Esophagus squamous epithelium (tissue), 5 donors: ENCODE measurements at regions not wholly inside any gene's neighbourhood (a gene's known extent, or its start where the extent isn't known, plus 50 kb on each side); places are given as distances from the start of the nearest gene placed in this dataset.
A peak's percentile ranks its signal among the peaks of the same experiment; 100 is the strongest.

Experiments used
- DNase-seq: peaks from one replicate; lab custom pipeline; 2025; lab: John Stamatoyannopoulos, UW
- H3K27ac ChIP-seq, 4 donors: fragments of 200-600 bp; sonication (generic); one replicate each; pipeline ENCODE4 v1.5.1; 2016 to 2019; ENCODE audit warnings: mild to moderate bottlenecking in 1 of 4
- H3K27me3 ChIP-seq, 4 donors: fragments of 200-600 bp; sonication (generic); 1 replicate in 3 of 4; 2 replicates in 1 of 4; pipeline versions ENCODE4 v1.5.1 to v1.6.0; 2017 to 2021; ENCODE audit warnings: antibody characterized with exemption in 1 of 4
- H3K36me3 ChIP-seq, 3 donors: fragments of 200-600 bp; sonication (generic); one replicate each; pipeline ENCODE4 v1.5.1; 2016 to 2019
- H3K4me1 ChIP-seq, 3 donors: fragments of 200-600 bp; sonication (generic); one replicate each; pipeline ENCODE4 v1.5.1; 2017 to 2019
- H3K4me3 ChIP-seq, 4 donors: fragments of 200-600 bp; sonication (generic); 1 replicate in 3 of 4; 2 replicates in 1 of 4; pipeline ENCODE4 v1.5.1; 2016 to 2019; ENCODE audit warnings: mild to moderate bottlenecking in 2 of 4, moderate library complexity in 1 of 4
- H3K9me3 ChIP-seq, 3 donors: fragments of 200-600 bp; sonication (generic); one replicate each; pipeline ENCODE4 v1.5.1; 2016 to 2019
- CTCF ChIP-seq, 6 experiments: fragments of 450-650 bp in 4 of 6; fragments of 200-600 bp in 2 of 6; sonication (generic) in 2 of 6; IDR thresholded peaks; one replicate each; pipeline ENCODE4 v1.5.1; 2016 to 2019; ENCODE audit warnings: antibody characterized with exemption in 6 of 6, mild to moderate bottlenecking in 4 of 6, moderate library complexity in 4 of 6
- POLR2A ChIP-seq, 4 donors: fragments of 450-650 bp; IDR thresholded peaks; one replicate each; pipeline ENCODE4 v1.6.1; 2017; ENCODE audit warnings: antibody characterized with exemption in 4 of 4, mild to moderate bottlenecking in 4 of 4, moderate library complexity in 3 of 4
- WGBS, 2 donors: methylation state at CpG; one replicate each; pipeline ENCODE4 v1.1.5; 2018; 5-methylcytosine and 5-hydroxymethylcytosine counted together
- intact Hi-C: fragments of 100-400 bp; cut with DNase I; formaldehyde crosslinking; loops from one replicate; pipeline ENCODE4 v1.15.0; 2022
- donor health status: DM: yes; HTN: yes; CAD: no.

GRCh38 chr11:17157761-17158160 lies 50.0 kb downstream of the PIK3C2A start:
- no peak for DNase-seq
- Histone ChIP-seq H3K9me3 (no peaks in the 10 kb centered on the region), H3K27me3 (no peaks in the 10 kb centered on the region), H3K4me1 (peaks cover 0 to 41% (median 4%) of the 10 kb centered on the region in 3 donors), H3K4me3 (no peak overlapping the region), H3K27ac (peak overlapping the region in 3 of 4 donors; percentile 1 to 36 (median 10)), H3K36me3 (peaks cover 0 to 14% (median 0%) of the 10 kb centered on the region in 3 donors)
- WGBS, 2 donors = no CpG with 5 or more reads among the region's 4 CpGs
- intact Hi-C loops = no loop called here
- no peak for TF ChIP-seq POLR2A (IDR thresholded peaks at IDR 0.05)
- TF ChIP-seq CTCF (IDR thresholded peaks at IDR 0.05) = no peak

GRCh38 chr11:17156283-17156682 lies 51.5 kb downstream of the PIK3C2A start:
- TF ChIP-seq POLR2A (IDR thresholded peaks at IDR 0.05) = no peak
- H3K4me3 ChIP-seq = no peak overlapping the region
- intact Hi-C loops = no loop called here
- no peaks in the 10 kb centered on the region for H3K27me3 ChIP-seq
- H3K27ac ChIP-seq = no peak overlapping the region
- DNase-seq = no peak
- WGBS, 2 donors = 90 to 100% methylated on average over 2 of the region's 2 CpGs
- peaks cover 0 to 27% (median 4%) of the 10 kb centered on the region in 3 donors for H3K4me1 ChIP-seq
- peaks cover 0 to 15% (median 0%) of the 10 kb centered on the region in 3 donors for H3K36me3 ChIP-seq
- no peaks in the 10 kb centered on the region for H3K9me3 ChIP-seq

- DNase-seq = no peak
- intact Hi-C loops = no loop called here
- TF ChIP-seq POLR2A (IDR thresholded peaks at IDR 0.05) (no peak), CTCF (IDR thresholded peaks at IDR 0.05) (no peak)
- Histone ChIP-seq H3K9me3 (no peaks in the 10 kb centered on the region), H3K27ac (peak overlapping the region in 1 of 4 donors; percentile 17), H3K4me1 (peaks cover 0 to 20% (median 0%) of the 10 kb centered on the region in 3 donors), H3K36me3 (peaks cover 0 to 22% (median 0%) of the 10 kb centered on the region in 3 donors), H3K4me3 (no peak overlapping the region), H3K27me3 (no peaks in the 10 kb centered on the region)
- WGBS, 2 donors = 78 to 92% methylated on average over 1 of the region's 1 CpG
Measured at GRCh38 chr11:17154409-17155159, 53.2 kb downstream of the PIK3C2A start.

- DNase-seq = no peak
- H3K4me3 ChIP-seq = no peak overlapping the region
- no peak overlapping the region for H3K27ac ChIP-seq
- H3K9me3 ChIP-seq = no peaks in the 10 kb centered on the region
- H3K27me3 ChIP-seq = no peaks in the 10 kb centered on the region
- H3K4me1 ChIP-seq = peaks cover 0 to 19% (median 0%) of the 10 kb centered on the region in 3 donors
- intact Hi-C loops = no loop called here
- 86 to 93% methylated on average over 2 of the region's 2 CpGs for WGBS, 2 donors
- H3K36me3 ChIP-seq = peaks cover 0 to 22% (median 0%) of the 10 kb centered on the region in 3 donors
- TF ChIP-seq CTCF (IDR thresholded peaks at IDR 0.05) (no peak), POLR2A (IDR thresholded peaks at IDR 0.05) (no peak)
Measured at GRCh38 chr11:17153757-17154156, 54.0 kb downstream of the PIK3C2A start.

GRCh38 chr11:17152306-17152705 lies 55.5 kb downstream of the PIK3C2A start:
- WGBS, 2 donors = 89 to 93% methylated on average over 1 of the region's 1 CpG

More at GRCh38 chr11:17152306-17152705, 55.5 kb downstream of the PIK3C2A start:
- no peaks in the 10 kb centered on the region for H3K27me3 ChIP-seq
- no peak for DNase-seq
- peaks cover 0 to 34% (median 0%) of the 10 kb centered on the region in 3 donors for H3K36me3 ChIP-seq
- intact Hi-C loops = no loop called here
- no peaks in the 10 kb centered on the region for H3K9me3 ChIP-seq
- TF ChIP-seq POLR2A (IDR thresholded peaks at IDR 0.05) (no peak), CTCF (IDR thresholded peaks at IDR 0.05) (no peak)
- H3K4me1 ChIP-seq = peaks cover 0 to 10% (median 0%) of the 10 kb centered on the region in 3 donors
- H3K4me3 ChIP-seq = no peak overlapping the region
- no peak overlapping the region for H3K27ac ChIP-seq
